GM12878 (cell line): ENCODE measurements at regions not wholly inside any gene's neighbourhood (a gene's known extent, or its start where the extent isn't known, plus 50 kb on each side); places are given as distances from the start of the nearest gene placed in this dataset.

Experiments
- ATAC-seq: fragments of 200-7000 bp; cut with Tn5 transposase; 3 replicates; pipeline ENCODE4 v1.9.1; 2020; ENCODE audit warnings: mild to moderate bottlenecking, moderate library complexity
- BruUV-seq: library from RNA; stranded (reverse); fragments of 400-500 nt; replicated peaks from 2 replicates; lab custom pipeline; 2021; lab: Mats Ljungman, UMichigan
- CTCF ChIA-PET: fragments of 300-600 bp; sonication (Branson Sonifier 250); formaldehyde crosslinking; extraction: SDS; loops from one replicate; lab custom pipeline; 2021; ENCODE audit warnings: inconsistent platforms; lab: Yijun Ruan, JAX
- POLR2A ChIA-PET: fragments of 350-600 bp; formaldehyde crosslinking; extraction: SDS; loops from one replicate; lab custom pipeline; 2021; ENCODE audit warnings: inconsistent platforms; lab: Charles Lee
- RAD21 ChIA-PET: fragments of 300-600 bp; sonication (Branson Sonifier 250); formaldehyde crosslinking; loops from one replicate; lab custom pipeline; 2023; ENCODE audit warnings: antibody characterized with exemption; ENCODE audit not compliant: unreplicated experiment; lab: Charles Lee
- SMC1A ChIA-PET: fragments of 300-600 bp; sonication (Branson Sonifier 250); formaldehyde crosslinking; loops from one replicate; lab custom pipeline; 2023; ENCODE audit not compliant: unreplicated experiment, uncharacterized antibody; lab: Charles Lee
- DNase-seq: peaks from one replicate; pipeline ENCODE4 v3.0.0-alpha.2; 2011; ENCODE audit warnings: low read depth, low spot score
- FAIRE-seq: peaks from 3 replicates; lab custom pipeline; 2011; peaks lifted over from hg19 to GRCh38; lab: Jason Lieb, UNC
- H2AFZ ChIP-seq: 2 replicates; pipeline ENCODE4 v1.6.0; 2011; ENCODE audit warnings: low read depth, low read length, control low read depth; ENCODE audit not compliant: control insufficient read depth
- H3K27ac ChIP-seq: 2 replicates; pipeline ENCODE4 v1.5.1; 2011; ENCODE audit warnings: control low read depth; ENCODE audit not compliant: control insufficient read depth, insufficient read depth
- H3K27me3 ChIP-seq, 2 experiments: replicated peaks in 1 of 2; 2 replicates each; pipeline versions ENCODE4 v1.6.0 to v1.6.1; 2011; ENCODE audit warnings: low read length in 1 of 2; ENCODE audit not compliant: control insufficient read depth in 2 of 2, insufficient read depth in 2 of 2
- H3K36me3 ChIP-seq, 2 experiments: 2 replicates each; pipeline ENCODE4 v1.5.1; 2011; ENCODE audit warnings: low read length in 1 of 2; ENCODE audit not compliant: control insufficient read depth in 2 of 2, insufficient read depth in 2 of 2
- H3K4me1 ChIP-seq: 2 replicates; pipeline ENCODE4 v1.6.1; 2011; ENCODE audit warnings: mild to moderate bottlenecking, low read length, moderate library complexity, mixed read lengths; ENCODE audit not compliant: control insufficient read depth, insufficient read depth
- H3K4me2 ChIP-seq: 2 replicates; pipeline ENCODE4 v1.6.0; 2011; ENCODE audit warnings: control low read depth; ENCODE audit not compliant: control insufficient read depth, insufficient read depth
- H3K4me3 ChIP-seq: fragments of 200-600 bp; sonication (generic); 2 replicates; pipeline ENCODE4 v1.5.1; 2016
- H3K79me2 ChIP-seq: 2 replicates; pipeline ENCODE4 v1.6.0; 2011; ENCODE audit warnings: low read length; ENCODE audit not compliant: control insufficient read depth, insufficient read depth
- H3K9ac ChIP-seq: 2 replicates; pipeline ENCODE4 v1.8.0; 2011; ENCODE audit warnings: low read length, control low read depth, mixed read lengths; ENCODE audit not compliant: control insufficient read depth, insufficient read depth
- H3K9me3 ChIP-seq: replicated peaks from 3 replicates; pipeline ENCODE4 v1.5.1; 2011; ENCODE audit warnings: mild to moderate bottlenecking, low read length; ENCODE audit not compliant: control insufficient read depth, insufficient read depth
- H4K20me1 ChIP-seq: 2 replicates; pipeline ENCODE4 v1.6.0; 2011; ENCODE audit not compliant: control insufficient read depth, insufficient read depth
- BCL3 ChIP-seq: IDR thresholded peaks from 2 replicates; pipeline ENCODE4 v1.6.1; 2011; ENCODE audit warnings: borderline replicate concordance, low read depth, mild to moderate bottlenecking, moderate library complexity, low read length; ENCODE audit not compliant: insufficient read depth, poor library complexity, severe bottlenecking
- JUND ChIP-seq: IDR thresholded peaks from 2 replicates; pipeline ENCODE4 v1.6.1; 2012; ENCODE audit warnings: low read depth, mild to moderate bottlenecking, low read length, improper control_type of control experiment, moderate library complexity
- NFIC ChIP-seq: IDR thresholded peaks from 2 replicates; pipeline ENCODE4 v1.6.1; 2012; ENCODE audit warnings: low read depth, mild to moderate bottlenecking, inconsistent platforms, low read length, moderate library complexity
- RAD21 ChIP-seq: IDR thresholded peaks from 2 replicates; pipeline ENCODE4 v1.6.1; 2011; ENCODE audit warnings: mild to moderate bottlenecking, low read depth, low read length, moderate library complexity; ENCODE audit not compliant: insufficient read depth
- RBBP5 ChIP-seq: fragments of 200-600 bp; sonication (generic); conservative IDR thresholded peaks from 2 replicates; pipeline ENCODE4 v1.6.1; 2016
- SMAD1 ChIP-seq: fragments of 450-650 bp; IDR thresholded peaks from 2 replicates; pipeline ENCODE4 v1.6.1; 2018; ENCODE audit warnings: mild to moderate bottlenecking, low read depth; ENCODE audit not compliant: partially characterized antibody
- WRNIP1 ChIP-seq: IDR thresholded peaks from 2 replicates; pipeline ENCODE4 v1.6.1; 2011; ENCODE audit warnings: low read depth, low read length, improper control_type of control experiment, borderline replicate concordance
- YBX1 ChIP-seq: fragments of 450-650 bp; IDR thresholded peaks from 2 replicates; pipeline ENCODE4 v1.6.1; 2016; ENCODE audit warnings: antibody characterized with exemption
- WGBS: methylation state at CpG from one replicate; pipeline ENCODE4 v1.1.6; 2016; ENCODE audit warnings: low lambda C conversion rate; ENCODE audit not compliant: insufficient replicate concordance, insufficient coverage; ENCODE audit errors: missing lambda C conversion rate; 5-methylcytosine and 5-hydroxymethylcytosine counted together
- in situ Hi-C: fragments of 300-500 bp; cut with MboI; formaldehyde crosslinking; loops from 9 replicates; pipeline ENCODE4 v1.14.3; 2018; ENCODE audit warnings: mixed read lengths
- intact Hi-C: fragments of 100-400 bp; cut with micrococcal nuclease; formaldehyde crosslinking; loops from one replicate; pipeline ENCODE4 v1.14.2; 2022; ENCODE audit not compliant: unreplicated experiment
- TF ChIP-seq, protein P1 (sequence below): IDR thresholded peaks from 2 replicates; pipeline ENCODE4 v1.6.1; 2011; ENCODE audit warnings: mild to moderate bottlenecking, low read depth, low read length, moderate library complexity; ENCODE audit not compliant: insufficient replicate concordance

DNA sequence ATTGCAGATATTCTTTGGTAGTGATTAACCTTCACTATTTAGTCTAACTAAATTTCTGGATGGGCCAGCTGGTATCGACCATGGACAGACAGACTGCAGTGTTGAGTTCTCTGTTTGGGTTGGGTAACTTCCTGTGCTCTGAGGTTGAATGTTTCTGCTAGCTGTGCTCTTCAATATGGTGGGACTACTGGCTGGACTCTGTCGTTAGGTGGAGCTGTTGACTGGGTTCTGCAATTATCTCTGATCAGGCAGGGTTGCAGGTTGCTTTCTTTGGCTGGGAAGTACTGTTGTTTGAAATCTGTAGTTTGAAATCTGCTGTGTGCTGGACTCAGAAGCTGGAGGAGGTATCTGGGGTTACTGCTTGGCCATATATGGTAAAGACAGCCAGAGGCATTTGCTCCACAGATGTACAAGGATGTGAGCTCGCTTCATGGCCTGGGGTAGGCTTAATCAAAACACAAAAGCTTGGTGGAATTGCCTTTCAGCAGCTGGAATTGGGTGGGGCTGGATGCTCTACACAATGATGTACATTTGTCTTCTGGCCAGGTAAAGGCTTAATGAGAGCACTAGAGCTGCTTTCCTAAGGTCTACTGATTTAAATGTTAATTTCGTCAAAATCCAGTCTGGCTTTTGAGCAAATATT, 1472.0 kb downstream of the FAM133A start:
- 7% methylated on average over 4 of the region's 4 CpGs for WGBS
- FAIRE-seq: no peak
- in situ Hi-C loops: no loop called here

More for the DNA sequence above, 1472.0 kb downstream of the FAM133A start:
- ChIA-PET SMC1A (no interaction called here), POLR2A (no interaction called here), CTCF (interaction anchor here (0.9 to 1.3 kb wide), 2 partner anchors 12 to 36 kb away, joined by 3 read pairs; no protein-coding TSS in a partner anchor), RAD21 (no interaction called here)
- H3K4me2 ChIP-seq: no peak overlapping the region
- no peaks in the 10 kb centered on the region for H3K4me1 ChIP-seq
- H2AFZ ChIP-seq: no peak overlapping the region
- no peak overlapping the region for H3K4me3 ChIP-seq
- no peak for TF ChIP-seq WRNIP1
- TF ChIP-seq SMAD1: no peak
- TF ChIP-seq, protein P1, sequence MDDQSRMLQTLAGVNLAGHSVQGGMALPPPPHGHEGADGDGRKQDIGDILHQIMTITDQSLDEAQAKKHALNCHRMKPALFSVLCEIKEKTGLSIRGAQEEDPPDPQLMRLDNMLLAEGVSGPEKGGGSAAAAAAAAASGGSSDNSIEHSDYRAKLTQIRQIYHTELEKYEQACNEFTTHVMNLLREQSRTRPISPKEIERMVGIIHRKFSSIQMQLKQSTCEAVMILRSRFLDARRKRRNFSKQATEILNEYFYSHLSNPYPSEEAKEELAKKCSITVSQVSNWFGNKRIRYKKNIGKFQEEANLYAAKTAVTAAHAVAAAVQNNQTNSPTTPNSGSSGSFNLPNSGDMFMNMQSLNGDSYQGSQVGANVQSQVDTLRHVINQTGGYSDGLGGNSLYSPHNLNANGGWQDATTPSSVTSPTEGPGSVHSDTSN: no peak
- no peak for TF ChIP-seq YBX1
- no peak for TF ChIP-seq NFIC
- TF ChIP-seq BCL3: no peak
- TF ChIP-seq RBBP5: no peak
- no peak for TF ChIP-seq RAD21
- no peak for TF ChIP-seq JUND
- H3K36me3 ChIP-seq: no peaks in the 10 kb centered on the region
- no peaks in the 10 kb centered on the region for H3K9me3 ChIP-seq
- intact Hi-C loops: no loop called here
- no TSS peak for BruUV-seq
- no peaks in the 10 kb centered on the region for H4K20me1 ChIP-seq
- peak; percentile 27; the same call in 1 of the 3 replicates for ATAC-seq
- no peak overlapping the region for H3K27ac ChIP-seq
- H3K9ac ChIP-seq: no peak overlapping the region
- no peak for DNase-seq
- no peaks in the 10 kb centered on the region for H3K27me3 ChIP-seq
- H3K79me2 ChIP-seq: no peaks in the 10 kb centered on the region
